NCI-H510A (cell line): ENCODE measurements at regions not wholly inside any gene's neighbourhood (a gene's known extent, or its start where the extent isn't known, plus 50 kb on each side); places are given as distances from the start of the nearest gene placed in this dataset.

ENCODE experiments used
- DNase-seq: peaks from one replicate; lab custom pipeline; 2025; lab: John Stamatoyannopoulos, UW

GRCh38 chr3:36193448-36193847 is 186.9 kb upstream of the STAC start:
- no peak for DNase-seq

GRCh38 chr3:36196058-36196457 is 184.2 kb upstream of the STAC start:
- no peak for DNase-seq

GRCh38 chr3:36197151-36197550 is 183.2 kb upstream of the STAC start:
- no peak for DNase-seq

- DNase-seq, result peak; percentile 16
Observed at GRCh38 chr3:36201546-36201945, 178.8 kb upstream of the STAC start.

DNA sequence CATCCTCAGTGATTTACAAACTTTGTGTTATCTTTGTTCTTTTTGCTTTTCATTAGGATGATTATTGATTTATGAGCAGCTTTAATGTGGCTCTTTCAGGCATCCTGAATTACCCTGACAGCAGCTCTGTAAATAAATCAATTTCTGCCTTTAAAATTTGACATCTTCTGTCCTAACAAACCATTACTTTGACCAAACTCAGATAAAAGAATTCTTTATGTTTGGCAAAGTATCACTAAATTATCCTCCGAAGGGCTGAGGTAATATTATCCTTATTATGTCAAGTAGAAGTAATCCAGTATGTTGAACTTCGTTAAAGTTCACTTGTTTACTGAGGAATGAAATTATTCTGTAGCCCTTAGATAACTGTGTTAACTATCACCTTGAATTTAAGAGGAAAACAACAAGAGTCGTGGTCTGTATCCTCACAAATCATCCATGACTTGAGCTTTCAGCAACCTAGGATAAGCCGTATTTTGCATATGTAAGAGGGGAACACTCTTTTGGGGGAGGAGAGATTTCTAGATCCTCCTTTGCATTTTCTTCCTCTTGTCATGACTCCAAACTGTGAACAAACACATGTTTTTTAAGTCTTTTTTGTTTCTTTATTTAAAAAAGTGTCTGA is 173.2 kb upstream of the STAC start:
- no peak for DNase-seq

DNA sequence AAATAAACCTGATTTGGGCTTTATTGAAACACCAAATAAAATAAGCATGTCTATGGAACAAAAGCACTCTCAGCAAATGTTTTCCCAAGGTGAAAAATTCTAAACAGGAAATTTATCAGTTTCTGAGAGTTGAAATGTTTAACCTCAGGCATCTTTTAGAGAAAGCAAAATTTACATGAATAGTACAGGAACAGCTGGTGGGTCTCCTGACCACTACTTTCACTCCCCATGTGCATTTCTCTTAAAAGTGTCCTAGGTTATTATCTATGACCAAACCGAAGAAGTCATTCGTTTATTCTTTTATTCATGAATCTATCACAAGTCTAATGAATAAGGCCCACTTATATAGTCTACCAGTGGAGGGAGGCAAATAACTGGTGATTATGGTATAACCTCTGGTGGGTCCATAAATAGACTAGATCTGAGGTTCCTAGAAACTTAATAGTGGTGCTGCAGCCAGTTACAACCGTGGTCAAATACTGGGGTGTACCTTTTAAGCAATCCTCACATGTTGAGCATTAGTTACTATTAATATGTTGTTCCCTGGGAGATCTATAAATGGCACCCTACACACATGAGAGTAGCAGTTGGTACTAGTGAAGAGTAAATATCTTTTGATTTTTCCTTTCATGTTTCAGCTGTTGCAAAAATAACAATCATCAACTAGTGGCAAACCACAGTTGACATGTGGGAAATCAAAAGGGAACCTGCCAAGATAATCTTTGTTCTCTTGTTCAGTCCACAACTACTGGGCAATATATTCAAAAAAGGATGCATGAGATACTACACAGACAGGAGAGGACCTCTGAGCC is 169.3 kb upstream of the STAC start:
- no peak for DNase-seq

DNA sequence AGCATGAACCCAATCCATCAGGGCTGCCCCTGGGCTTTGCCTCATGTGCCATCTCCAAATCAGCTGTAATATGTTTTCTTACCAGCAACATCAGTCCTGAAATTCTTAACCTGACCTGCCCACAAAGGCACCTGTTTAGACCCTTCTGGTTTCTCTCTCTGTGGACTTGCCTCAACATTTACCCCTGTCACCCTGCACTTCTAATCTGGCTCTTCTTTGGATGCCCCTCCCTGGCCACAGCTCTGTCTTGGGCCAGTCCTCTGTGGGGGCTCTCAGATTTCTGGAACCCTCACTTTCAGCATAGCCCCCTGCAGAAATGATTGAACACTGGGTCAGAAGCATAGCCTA is 168.7 kb upstream of the STAC start:
- DNase-seq, result no peak

- no peak for DNase-seq
Observed at GRCh38 chr3:36212251-36212650, 168.1 kb upstream of the STAC start.

GRCh38 chr3:36214460-36214859 is 165.8 kb upstream of the STAC start:
- no peak for DNase-seq

DNA sequence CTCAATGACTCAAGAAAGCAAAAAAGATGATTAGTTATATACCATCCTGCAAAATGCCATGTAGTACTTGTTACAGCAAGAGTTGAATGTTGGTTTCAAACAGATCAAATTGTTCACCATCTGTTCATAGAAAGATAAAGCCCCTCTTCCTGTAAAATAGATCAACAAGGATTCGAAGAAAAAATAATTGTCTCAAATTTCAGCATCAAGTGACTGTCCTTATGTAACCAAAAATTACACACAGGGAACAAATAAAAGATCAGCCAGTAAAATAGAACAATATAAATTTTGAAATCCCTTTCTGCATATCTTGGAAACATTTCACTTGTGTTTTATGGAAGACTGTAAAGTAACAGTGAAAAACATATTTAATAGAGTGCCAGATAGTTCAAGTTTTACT is 165.1 kb upstream of the STAC start:
- no peak for DNase-seq

- DNase-seq, result no peak
Observed at GRCh38 chr3:36219398-36219797, 160.9 kb upstream of the STAC start.

DNA sequence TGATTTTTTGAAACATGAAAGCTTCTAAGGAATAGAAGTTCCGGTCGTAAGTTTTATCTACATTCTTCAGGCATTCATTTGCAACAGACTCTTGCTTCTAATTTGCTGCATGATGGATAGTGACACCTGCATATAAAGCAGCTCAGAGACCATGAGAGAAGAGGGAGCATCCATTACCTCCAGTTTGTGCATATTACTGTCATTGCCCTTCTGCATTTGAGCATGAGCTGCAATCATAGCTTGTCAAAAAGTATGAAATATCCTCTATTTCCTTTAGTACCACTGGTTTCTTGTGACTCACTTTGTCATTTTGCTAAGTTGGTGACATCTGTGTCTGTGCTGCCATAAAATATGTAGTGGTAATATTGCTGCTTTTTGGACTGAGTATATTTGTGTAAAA is 160.1 kb upstream of the STAC start:
- no peak for DNase-seq

- DNase-seq, result no peak
Observed at GRCh38 chr3:36221975-36222374, 158.3 kb upstream of the STAC start.

DNA sequence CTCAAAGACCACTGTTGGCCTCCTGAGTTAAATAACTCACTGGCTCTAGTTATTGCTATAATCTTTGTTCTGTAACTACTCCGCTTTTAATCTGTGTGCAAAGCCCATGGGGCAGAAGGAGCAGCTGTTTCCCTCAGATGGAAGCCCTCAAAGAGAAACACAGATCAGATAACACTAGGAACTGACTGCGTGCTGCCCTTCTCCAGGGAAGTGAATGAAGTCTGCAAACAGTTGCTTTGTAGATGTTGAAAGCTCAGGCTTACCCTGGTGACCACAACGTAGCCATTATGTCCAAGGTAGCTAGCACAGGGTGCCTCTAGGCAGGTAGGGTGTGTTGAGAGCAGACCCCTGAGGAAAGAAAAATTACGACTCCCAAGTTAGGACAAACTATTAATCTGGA is 152.3 kb upstream of the STAC start:
- DNase-seq, result peak; percentile 41

- DNase-seq, result no peak
Observed at GRCh38 chr3:36229496-36229895, 150.8 kb upstream of the STAC start.

DNA sequence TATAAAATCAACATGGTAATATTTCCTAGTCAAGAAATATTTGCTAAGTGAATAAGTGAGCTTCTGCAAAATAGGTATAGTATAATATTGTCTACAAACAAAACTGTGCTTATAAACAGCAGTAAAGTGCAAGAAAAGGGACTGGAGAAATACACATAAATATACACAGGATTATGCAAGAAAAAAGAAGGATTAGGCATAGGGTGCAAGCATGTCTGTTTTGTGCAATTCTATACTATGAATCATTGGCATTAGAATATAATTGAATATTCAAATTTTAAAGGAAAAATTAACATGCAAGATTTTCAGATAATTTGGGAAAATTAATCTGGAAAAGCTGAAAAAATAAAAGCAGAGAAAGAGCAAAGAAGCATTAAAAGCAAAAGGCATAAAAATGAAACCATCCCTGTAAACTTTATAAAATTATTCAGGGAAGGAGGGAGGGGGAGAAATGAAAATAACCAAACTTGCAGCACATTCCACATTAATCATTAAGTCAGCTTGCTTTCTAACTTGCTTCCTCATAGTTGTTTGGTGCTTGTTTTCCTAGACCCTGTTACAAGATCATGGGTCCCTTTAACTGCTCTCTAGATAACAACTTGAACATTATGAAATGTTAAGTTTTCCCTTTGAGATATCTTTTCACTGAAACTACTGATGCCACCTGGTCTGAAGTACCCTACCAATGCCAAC is 147.4 kb upstream of the STAC start:
- no peak for DNase-seq

- no peak for DNase-seq
Observed at GRCh38 chr3:36244728-36245127, 135.6 kb upstream of the STAC start.

DNA sequence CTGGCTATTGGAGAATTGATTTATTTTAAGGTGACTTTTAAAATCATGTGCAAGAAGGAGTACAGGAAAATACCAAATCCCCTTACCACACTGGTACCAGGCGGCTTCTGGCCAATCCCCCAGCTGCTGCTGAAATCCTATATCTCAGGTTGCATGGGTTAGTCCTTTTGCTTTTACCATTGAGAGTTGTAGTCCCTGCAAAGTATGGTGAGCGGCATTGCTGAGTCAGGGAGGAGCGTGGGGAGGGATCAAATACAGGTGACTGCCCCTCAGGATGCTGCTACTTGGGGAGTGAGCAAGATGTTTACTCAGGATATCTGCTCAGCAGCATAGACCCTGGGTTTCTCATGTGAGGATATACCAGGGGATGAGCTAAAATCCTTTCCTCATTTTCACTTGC is 131.9 kb upstream of the STAC start:
- no peak for DNase-seq

DNA sequence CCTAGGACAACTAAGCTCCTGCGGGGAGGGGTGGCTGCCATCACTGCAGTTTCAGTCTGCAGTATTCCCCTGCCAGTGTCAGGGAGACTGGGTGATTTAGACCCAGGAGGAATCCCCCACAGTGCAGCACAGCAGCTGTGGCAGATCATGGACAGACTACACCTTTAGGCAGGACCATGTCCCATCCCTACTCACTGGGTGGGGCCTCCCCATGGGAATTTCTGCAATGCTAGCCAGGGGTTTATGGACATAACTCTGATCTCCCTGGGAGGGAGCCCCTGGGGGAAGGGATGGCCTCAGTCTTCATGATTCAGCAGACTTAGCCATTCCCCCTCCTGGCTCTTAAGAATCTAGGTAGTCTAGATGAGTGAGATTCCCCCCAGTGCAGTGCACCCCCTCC is 130.1 kb upstream of the STAC start:
- DNase-seq, result no peak

GRCh38 chr3:36257158-36257852 is 123.0 kb upstream of the STAC start:
- no peak for DNase-seq

GRCh38 chr3:36258421-36258820 is 121.9 kb upstream of the STAC start:
- no peak for DNase-seq

DNA sequence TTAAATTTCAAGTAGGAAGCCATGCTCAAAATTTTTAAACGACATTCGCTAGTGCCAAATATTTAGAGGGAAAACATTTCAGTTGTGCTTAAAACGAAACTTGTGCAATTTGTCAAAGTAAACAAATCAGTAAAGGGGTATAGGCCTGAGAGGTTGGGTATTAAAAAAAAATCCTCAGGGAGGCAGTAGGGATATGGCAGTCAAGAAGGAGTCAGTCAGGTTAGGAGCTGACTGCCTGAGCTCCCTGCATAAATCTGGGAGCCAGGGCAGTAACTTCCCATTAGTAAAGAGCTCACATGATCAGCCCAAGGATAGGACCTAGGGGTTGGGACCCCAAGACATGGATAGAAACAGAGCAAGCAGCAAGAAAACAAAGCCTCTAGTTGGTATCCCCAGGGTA is 120.7 kb upstream of the STAC start:
- no peak for DNase-seq

DNA sequence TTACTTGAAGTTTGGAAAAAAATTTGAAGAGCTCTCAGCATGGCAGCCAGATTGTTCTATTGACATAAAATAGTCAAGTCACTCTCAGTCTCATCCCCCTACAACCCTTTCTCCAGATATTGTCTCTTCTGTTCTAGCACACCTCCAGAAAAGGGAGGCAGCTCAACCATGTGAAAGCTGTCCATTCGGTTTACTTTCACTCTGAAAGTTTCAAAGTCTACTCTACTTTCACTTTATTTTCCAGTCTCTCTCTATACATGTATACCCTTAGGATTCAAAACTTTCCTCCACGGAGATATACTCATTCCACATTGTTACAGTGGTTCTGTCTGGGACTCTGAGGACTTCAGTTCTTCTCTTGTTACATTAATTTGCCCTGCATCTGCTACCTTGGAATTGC is 111.0 kb upstream of the STAC start:
- no peak for DNase-seq
